ES-I3 (cell line): ENCODE measurements at regions not wholly inside any gene's neighbourhood (a gene's known extent, or its start where the extent isn't known, plus 50 kb on each side); places are given as distances from the start of the nearest gene placed in this dataset.
"Not testable (repeated sequence)": the region's sequence is repeated elsewhere in the genome, so short reads cannot be mapped to it uniquely, and the experiment has no call there.

ENCODE experiments used
- H3K36me3 ChIP-seq: 2 replicates; pipeline ENCODE4 v1.6.1; 2013; ENCODE audit warnings: mild to moderate bottlenecking, low read length, control low read depth, moderate library complexity; ENCODE audit not compliant: insufficient read depth
- H3K4me1 ChIP-seq: 2 replicates; pipeline ENCODE4 v1.6.1; 2013; ENCODE audit warnings: mild to moderate bottlenecking, control low read depth, low read length; ENCODE audit not compliant: insufficient read depth
- H3K9ac ChIP-seq: 2 replicates; pipeline ENCODE4 v1.6.1; 2013; ENCODE audit warnings: low read depth, mild to moderate bottlenecking, low read length, moderate library complexity
- H3K9me3 ChIP-seq: 2 replicates; pipeline ENCODE4 v1.6.1; 2013; ENCODE audit warnings: mild to moderate bottlenecking, low read length, moderate library complexity; ENCODE audit not compliant: control insufficient read depth, insufficient read depth

DNA sequence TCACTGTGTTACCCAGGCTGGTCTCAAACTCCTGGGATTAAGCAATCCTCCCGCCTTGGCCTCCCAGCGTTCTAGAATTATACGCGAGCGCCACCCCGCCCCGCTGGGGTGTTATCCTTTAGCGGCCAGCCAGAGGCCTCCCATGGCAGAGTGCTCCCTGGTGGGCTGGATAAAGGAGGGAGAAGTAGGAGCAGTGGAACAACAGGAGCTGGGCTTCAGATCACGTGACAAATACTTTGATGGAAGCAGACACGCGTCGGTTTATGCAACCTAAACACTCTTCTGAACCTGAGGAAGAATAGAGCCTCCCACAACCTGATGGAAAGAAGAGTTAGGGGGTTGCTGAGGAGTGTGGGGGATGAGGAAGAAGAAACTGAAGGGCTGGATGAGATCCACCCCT is 2114.0 kb downstream of the TP53TG3F start:
- H3K36me3 ChIP-seq: no peaks in the 10 kb centered on the region
- H3K4me1 ChIP-seq: no peaks in the 10 kb centered on the region
- peak overlapping the region; percentile 60; the same call in 1 of the 2 replicates for H3K9ac ChIP-seq
- H3K9me3 ChIP-seq: no peaks in the 10 kb centered on the region

DNA sequence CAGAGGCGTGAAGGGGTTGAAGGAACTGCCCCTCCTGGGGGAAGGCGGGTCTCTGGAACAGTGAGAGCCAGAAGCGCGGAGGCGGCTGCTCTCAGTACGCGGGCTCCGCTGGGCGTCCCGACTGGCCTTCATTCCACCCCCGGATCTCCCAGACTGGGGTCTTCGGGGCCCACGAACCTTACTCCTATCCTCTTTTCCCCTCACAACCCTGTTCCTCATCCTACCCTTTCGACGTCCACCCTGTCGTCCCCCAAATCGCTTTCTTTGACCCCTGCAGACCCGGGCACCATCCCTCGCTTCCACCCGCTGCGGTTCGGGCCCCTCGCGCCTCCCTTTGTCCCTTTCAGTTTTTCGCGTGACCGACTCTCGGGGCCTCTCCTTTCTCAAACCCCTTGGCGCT is 2114.6 kb downstream of the TP53TG3F start:
- no peaks in the 10 kb centered on the region for H3K36me3 ChIP-seq
- H3K9ac ChIP-seq: peak overlapping the region; percentile 60; the same call in 1 of the 2 replicates
- no peaks in the 10 kb centered on the region for H3K4me1 ChIP-seq
- no peaks in the 10 kb centered on the region for H3K9me3 ChIP-seq

DNA sequence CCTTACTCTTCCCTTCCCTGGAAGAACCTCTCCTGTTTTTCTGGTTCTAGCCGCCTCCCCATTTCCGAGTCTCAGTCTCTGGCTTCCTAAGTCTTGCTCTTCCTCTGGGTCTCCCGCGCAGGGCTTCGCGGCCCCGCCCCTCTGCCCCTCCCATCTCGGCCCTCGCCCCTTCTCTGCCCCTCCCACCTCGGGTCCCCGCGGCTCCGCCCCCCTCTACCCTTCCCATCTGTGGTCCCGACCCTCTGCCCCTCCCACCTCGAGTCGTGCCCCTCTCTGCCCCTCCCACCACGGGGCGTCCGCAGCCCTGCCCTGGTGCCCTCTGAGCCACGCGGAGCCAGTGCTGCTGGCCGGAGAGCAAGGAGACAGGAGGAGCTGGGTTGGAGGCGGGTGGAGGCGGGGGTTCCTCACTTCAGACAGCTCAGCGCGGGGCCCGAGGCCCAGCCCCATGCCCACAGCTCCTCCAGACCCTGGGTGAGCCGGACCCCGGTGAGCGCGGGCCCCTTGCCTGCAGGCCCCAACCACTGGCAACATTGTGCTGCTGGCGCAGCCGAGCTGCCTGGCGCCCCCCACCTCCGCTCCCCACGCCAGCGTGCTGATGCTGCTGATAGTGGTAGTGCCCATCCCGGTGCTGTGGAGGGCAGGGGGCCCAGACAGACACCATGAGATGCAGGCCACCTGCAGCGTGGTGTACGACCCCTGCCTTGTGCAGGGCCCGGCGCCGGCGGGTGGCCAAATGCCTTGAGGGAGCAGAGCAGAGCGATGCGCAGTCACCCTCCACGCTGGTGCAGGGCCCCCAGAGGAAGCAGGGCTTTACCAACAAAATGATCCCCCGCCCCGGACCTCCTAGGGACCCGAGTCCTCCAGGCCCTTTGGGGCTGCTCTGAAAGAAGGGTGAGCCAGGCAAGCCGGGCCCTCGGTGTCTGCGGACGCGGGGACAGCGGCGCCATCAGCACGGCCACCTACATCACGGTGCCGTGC is 2115.3 kb downstream of the TP53TG3F start:
- Histone ChIP-seq H3K9me3 (no peaks in the 10 kb centered on the region), H3K36me3 (no peaks in the 10 kb centered on the region), H3K9ac (peak overlapping the region; percentile 60; the same call in 1 of the 2 replicates), H3K4me1 (no peaks in the 10 kb centered on the region)

DNA sequence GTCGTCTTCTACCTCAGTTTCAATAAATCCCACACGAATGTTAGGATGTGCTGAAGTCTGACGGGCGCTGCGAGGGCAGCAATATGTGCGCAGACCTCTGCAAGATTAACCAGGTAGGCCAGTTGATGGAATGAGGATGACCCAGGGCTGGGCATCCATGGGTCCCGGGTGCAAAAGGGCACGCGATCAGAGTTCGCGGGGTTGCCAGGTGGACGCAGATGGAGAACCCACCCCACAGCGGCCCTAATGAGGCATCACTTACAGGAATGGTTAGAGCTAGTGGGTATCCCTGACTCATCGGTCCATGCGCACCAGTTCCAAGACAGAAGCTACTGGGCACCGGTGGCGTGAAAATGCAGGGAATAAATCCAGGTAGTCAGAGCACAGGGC is 2116.0 kb downstream of the TP53TG3F start:
- Histone ChIP-seq H3K36me3 (no peaks in the 10 kb centered on the region), H3K9ac (no peak overlapping the region), H3K9me3 (no peaks in the 10 kb centered on the region), H3K4me1 (no peaks in the 10 kb centered on the region)

DNA sequence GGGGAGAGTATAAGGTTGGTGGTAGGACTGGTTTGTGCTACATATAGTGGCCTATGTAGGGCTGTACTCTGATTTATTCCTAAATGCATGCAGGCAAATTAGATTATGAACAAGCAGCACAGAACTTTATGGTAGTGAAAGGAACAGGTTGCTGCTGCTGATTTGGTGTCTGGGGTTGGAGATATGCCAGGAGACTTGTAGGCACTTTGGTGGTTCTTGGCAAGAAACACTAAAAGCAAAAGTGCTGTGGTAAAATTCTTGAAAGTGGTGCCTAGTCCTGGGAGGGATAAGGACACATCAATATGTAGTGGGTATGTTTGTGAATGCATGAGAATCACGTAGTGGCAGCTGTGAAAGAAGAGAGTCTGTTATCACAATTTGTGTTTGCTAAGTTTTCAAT is 2126.0 kb downstream of the TP53TG3F start:
- Histone ChIP-seq H3K4me1 (no peaks in the 10 kb centered on the region), H3K9me3 (no peaks in the 10 kb centered on the region), H3K9ac (no peak overlapping the region), H3K36me3 (no peaks in the 10 kb centered on the region)

DNA sequence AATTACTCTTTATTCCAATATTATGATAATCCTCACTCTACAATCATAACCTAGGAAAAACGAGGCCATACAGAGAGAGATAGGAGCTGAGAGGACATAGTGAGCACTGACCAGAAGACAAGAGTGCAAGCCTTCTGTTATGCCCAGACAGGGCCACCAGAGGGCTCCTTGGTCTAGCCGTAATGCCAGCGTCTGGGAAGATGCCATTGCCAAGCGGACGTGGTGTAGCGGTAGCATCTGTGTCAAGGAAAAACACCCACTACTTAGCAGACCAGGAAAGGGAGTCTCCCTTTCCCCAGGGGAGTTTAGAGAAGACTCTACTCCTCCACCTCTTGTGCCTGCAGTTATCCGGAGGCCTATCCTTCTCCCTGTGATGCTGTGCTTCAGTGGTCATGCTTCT is 2131.5 kb downstream of the TP53TG3F start:
- not testable (repeated sequence) for H3K9me3 ChIP-seq, H3K9ac ChIP-seq, H3K4me1 ChIP-seq, H3K36me3 ChIP-seq

DNA sequence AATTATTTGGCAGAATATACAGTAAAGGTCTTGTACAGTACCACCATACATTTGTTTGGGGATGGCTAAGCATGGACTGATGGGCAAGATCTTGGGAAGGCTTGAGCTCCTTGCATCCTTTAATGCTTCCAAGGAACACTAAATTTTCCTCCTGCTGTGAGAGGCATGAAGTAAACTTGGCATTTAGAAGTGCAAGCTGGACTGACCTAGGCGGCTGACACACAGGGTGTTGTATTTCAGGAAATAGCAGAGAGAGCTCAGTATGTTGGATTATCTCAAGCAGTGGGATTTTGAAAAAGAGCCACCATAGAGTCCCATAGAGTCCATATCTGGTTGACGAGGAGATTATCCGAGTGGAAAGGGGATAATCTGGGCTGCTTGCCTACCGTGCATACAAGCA is 2137.1 kb downstream of the TP53TG3F start:
- no peaks in the 10 kb centered on the region; the same call in 1 of the 2 replicates for H3K4me1 ChIP-seq
- no peak overlapping the region for H3K9ac ChIP-seq
- H3K9me3 ChIP-seq: no peaks in the 10 kb centered on the region
- H3K36me3 ChIP-seq: no peaks in the 10 kb centered on the region

DNA sequence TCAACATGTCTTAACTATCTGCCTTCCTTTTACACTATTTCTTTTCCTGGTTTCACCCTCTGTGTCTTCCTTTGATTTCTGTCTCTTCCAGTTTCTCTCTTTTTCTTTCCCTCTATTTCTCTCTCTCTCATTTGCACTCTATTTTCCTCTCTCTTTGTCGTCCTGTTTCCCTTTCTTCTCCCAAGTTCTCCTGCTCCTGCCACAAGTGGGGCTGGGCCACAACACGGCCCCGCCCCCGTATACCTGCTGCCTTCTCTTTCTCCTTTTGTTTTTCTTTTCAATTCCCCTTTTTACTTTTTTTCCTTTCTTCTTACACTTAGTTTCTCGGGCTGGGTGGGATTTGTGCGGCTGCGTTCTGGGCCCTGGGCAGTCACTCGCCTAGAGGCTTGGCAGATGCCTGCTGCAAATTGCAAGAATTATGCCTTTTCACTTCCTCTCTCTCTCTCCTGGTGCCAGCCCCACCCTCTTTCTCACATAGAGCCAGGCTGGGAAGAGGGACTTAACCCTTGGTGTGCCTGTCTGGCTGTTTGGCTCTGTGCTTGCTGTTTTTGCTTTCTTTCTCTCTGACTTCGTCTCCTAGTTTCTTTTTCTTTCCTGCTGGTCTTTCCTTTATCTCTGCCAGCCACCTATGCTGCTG is 2139.4 kb downstream of the TP53TG3F start:
- H3K36me3 ChIP-seq: no peaks in the 10 kb centered on the region
- H3K4me1 ChIP-seq: no peaks in the 10 kb centered on the region; the same call in 1 of the 2 replicates
- H3K9ac ChIP-seq: peak overlapping the region; percentile 72; the same call in 1 of the 2 replicates
- no peaks in the 10 kb centered on the region for H3K9me3 ChIP-seq

DNA sequence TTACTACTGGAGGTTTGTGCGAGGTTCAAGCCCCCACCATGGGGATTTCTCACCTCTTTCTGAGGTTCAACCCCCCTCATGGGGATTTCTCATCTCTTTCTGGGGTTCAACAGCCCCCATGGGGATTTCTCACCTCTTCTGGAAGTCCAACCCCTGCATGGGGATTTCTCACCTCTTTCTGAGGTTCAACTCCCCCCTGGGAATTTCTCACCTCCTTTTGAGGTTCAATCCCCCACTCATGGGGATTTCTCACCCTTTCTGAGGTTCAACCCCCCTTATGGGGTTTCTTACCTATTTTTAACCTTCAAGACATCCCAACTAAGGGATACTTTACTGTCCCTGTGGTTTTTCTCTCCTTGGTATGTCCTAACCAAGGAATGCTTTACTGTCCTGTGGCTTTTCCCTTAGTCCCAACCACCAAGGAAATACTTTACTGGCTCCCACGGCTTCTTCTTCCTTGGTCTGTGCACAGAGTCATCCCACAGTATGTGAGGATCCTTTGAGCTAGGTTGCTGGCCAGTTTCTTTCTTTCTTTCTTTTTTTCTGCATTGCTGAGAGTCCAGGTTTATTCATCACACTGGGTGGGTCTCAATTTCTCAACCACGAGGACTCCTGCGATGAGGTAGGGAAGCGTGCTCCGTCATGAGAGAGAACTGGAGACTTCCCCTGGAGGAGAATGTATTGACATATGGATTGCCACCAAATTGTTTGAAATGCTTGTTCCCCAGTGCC is 2140.2 kb downstream of the TP53TG3F start:
- H3K36me3 ChIP-seq: no peaks in the 10 kb centered on the region
- no peaks in the 10 kb centered on the region; the same call in 1 of the 2 replicates for H3K4me1 ChIP-seq
- H3K9me3 ChIP-seq: no peaks in the 10 kb centered on the region
- peak overlapping the region; percentile 72; the same call in 1 of the 2 replicates for H3K9ac ChIP-seq

DNA sequence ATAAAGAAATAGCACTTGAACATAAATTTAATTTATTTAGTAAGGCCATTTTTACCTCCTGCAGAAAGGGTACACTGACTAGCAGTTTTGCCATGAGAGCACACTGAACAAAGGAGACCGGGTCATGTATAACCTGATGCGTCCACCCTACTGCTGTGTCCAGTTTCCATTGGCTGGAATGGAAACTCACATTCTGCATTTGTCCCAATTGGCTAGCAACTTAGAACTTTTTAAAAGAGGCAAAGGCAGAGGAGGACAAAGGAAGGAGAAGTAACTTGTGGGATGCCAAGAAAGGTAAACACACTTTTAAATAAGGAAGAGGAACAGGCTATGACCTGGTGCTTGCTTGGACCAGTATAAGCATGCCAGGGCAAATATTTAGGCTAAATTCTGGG is 2140.7 kb downstream of the TP53TG3F start:
- not testable (repeated sequence) for H3K36me3 ChIP-seq, H3K9me3 ChIP-seq, H3K4me1 ChIP-seq, H3K9ac ChIP-seq

DNA sequence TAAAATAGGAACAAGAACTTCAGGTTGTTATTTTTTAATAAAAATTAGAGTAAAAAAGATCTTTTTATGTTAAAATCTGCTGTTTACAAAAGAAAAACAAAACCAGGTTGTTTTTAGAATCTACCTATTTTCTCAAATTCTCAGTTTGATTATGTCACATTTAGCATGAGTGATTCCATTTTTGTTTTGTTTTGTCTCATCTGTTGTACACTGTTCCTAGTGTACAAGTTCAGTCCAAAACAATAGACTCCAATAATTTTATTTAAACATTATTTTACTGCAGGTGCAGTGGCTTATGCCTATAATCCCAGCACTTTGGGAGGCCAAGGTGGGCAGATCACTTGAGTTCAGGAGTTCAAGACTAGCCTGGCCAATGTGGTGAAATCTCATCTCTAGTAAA is 2142.7 kb downstream of the TP53TG3F start:
- no peak overlapping the region for H3K9ac ChIP-seq
- H3K4me1 ChIP-seq: no peaks in the 10 kb centered on the region; the same call in 1 of the 2 replicates
- H3K9me3 ChIP-seq: no peaks in the 10 kb centered on the region
- H3K36me3 ChIP-seq: no peaks in the 10 kb centered on the region

DNA sequence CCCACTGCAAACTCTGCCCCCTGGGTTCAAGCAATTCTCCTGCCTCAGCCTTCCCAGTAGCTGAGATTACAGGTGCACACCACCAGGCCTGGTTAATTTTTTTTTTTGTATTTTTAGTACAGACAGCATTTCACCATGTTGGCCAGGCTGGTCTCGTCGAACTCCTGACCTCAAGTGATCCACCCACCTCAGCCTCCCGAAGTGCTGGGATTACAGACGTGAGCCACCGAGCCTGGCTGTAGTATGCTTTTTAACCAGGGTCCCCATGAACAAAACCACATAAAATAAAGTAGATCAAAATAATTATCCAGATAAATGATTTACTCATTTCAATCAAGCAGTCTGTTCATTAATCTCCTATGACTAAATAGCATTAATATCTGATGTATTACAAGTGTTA is 2144.0 kb downstream of the TP53TG3F start:
- H3K36me3 ChIP-seq, H3K4me1 ChIP-seq, H3K9ac ChIP-seq, H3K9me3 ChIP-seq: not testable (repeated sequence)

DNA sequence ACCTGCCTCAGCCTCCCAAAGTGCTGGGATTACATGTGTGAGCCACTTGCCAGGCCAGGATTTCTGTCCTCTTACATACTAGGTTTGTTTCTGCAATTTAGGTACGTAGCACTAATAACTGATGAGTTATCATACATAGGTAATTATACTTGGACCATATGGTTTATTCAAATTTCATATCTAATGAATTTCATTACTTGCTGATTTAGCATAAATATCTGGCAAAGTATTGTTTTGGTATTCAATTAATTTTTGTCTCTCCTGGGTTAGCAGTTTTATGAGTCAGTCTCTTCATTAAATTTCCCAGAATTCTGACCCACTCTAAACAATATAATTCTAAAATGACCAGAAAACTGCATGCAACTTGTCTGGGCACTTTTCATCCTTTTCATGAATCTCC is 2146.5 kb downstream of the TP53TG3F start:
- Histone ChIP-seq H3K9ac (no peak overlapping the region), H3K9me3 (no peaks in the 10 kb centered on the region), H3K4me1 (no peaks in the 10 kb centered on the region), H3K36me3 (no peaks in the 10 kb centered on the region)

DNA sequence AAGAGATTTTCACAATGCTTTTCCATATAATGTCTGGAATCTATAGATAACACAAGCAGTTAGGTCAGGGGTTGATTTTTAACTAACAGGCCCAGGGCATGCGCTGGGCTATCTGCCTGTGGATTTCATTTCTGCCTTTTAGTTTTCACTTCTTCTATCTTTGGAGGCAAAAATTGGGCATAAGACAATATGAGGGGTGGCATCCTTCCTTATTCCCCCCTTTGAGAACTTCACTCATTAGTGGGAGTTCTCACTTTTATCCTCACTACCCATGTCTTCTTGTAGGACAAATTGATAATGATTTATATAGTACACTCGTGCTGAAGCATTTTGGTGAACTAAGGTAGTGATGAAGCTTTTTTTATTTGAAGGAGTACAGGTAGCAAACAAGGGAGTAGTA is 2155.5 kb downstream of the TP53TG3F start:
- not testable (repeated sequence) for H3K9me3 ChIP-seq, H3K4me1 ChIP-seq, H3K36me3 ChIP-seq, H3K9ac ChIP-seq
